Testis (tissue), 2 donors: ENCODE measurements at regions not wholly inside any gene's neighbourhood (a gene's known extent, or its start where the extent isn't known, plus 50 kb on each side); places are given as distances from the start of the nearest gene placed in this dataset.

Experiments used
- POLR2A ChIP-seq: fragments of 450-650 bp; IDR thresholded peaks from one replicate; pipeline ENCODE4 v1.6.1; 2017; ENCODE audit warnings: antibody characterized with exemption, mild to moderate bottlenecking, moderate library complexity
- TF ChIP-seq, protein P1 (sequence below), 3 experiments: fragments of 450-650 bp in 2 of 3; fragments of 200-600 bp in 1 of 3; sonication (generic) in 1 of 3; IDR thresholded peaks; one replicate each; pipeline ENCODE4 v1.5.1; 2016 to 2019; ENCODE audit warnings: antibody characterized with exemption in 3 of 3, mild to moderate bottlenecking in 2 of 3, moderate library complexity in 1 of 3

- no peak for TF ChIP-seq POLR2A
- TF ChIP-seq, protein P1, sequence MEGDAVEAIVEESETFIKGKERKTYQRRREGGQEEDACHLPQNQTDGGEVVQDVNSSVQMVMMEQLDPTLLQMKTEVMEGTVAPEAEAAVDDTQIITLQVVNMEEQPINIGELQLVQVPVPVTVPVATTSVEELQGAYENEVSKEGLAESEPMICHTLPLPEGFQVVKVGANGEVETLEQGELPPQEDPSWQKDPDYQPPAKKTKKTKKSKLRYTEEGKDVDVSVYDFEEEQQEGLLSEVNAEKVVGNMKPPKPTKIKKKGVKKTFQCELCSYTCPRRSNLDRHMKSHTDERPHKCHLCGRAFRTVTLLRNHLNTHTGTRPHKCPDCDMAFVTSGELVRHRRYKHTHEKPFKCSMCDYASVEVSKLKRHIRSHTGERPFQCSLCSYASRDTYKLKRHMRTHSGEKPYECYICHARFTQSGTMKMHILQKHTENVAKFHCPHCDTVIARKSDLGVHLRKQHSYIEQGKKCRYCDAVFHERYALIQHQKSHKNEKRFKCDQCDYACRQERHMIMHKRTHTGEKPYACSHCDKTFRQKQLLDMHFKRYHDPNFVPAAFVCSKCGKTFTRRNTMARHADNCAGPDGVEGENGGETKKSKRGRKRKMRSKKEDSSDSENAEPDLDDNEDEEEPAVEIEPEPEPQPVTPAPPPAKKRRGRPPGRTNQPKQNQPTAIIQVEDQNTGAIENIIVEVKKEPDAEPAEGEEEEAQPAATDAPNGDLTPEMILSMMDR (IDR thresholded peaks at IDR 0.05): no peak
These were observed 86.2 kb upstream of the PTPRM start for GRCh38 chr18:7480879-7481278.
